HL-60 (cell line): ENCODE measurements at regions not wholly inside any gene's neighbourhood (a gene's known extent, or its start where the extent isn't known, plus 50 kb on each side); places are given as distances from the start of the nearest gene placed in this dataset.

Experiments used
- DNase-seq, 2 experiments: peaks; one replicate each; pipeline ENCODE4 v3.0.0-alpha.2; 2010 to 2020; ENCODE audit warnings: low read depth in 1 of 2, low spot score in 1 of 2
- H3K27ac ChIP-seq: fragments of 250-450 bp; sonication (Bioruptor Pico); replicated peaks from 2 replicates; pipeline ENCODE4 v1.5.1; 2020; ENCODE audit warnings: mild to moderate bottlenecking, moderate library complexity
- H3K27me3 ChIP-seq: fragments of 250-450 bp; sonication (Bioruptor Pico); 2 replicates; pipeline ENCODE4 v1.5.1; 2021; ENCODE audit warnings: mild to moderate bottlenecking, moderate library complexity; ENCODE audit not compliant: insufficient read depth, poor library complexity, severe bottlenecking
- H3K4me3 ChIP-seq: replicated peaks from 2 replicates; pipeline ENCODE4 v1.5.1; 2011; ENCODE audit warnings: mild to moderate bottlenecking, control low read depth, low read length; ENCODE audit not compliant: insufficient read depth
- CTCF ChIP-seq: IDR thresholded peaks from one replicate; pipeline ENCODE4 v1.5.1; 2011; ENCODE audit warnings: low read length, control low read depth, inconsistent platforms; ENCODE audit not compliant: insufficient read depth
- GABPA ChIP-seq: IDR thresholded peaks from 2 replicates; pipeline ENCODE4 v1.6.1; 2012; ENCODE audit warnings: low read depth
- POLR2AphosphoS5 ChIP-seq: IDR thresholded peaks from 2 replicates; pipeline ENCODE4 v1.6.1; 2012; ENCODE audit warnings: low read depth
- REST ChIP-seq: IDR thresholded peaks from 2 replicates; pipeline ENCODE4 v1.6.1; 2012; ENCODE audit warnings: low read depth; ENCODE audit not compliant: insufficient replicate concordance
- SPI1 ChIP-seq: IDR thresholded peaks from 2 replicates; pipeline ENCODE4 v1.6.1; 2012; ENCODE audit warnings: low read depth, mild to moderate bottlenecking, borderline replicate concordance

DNA sequence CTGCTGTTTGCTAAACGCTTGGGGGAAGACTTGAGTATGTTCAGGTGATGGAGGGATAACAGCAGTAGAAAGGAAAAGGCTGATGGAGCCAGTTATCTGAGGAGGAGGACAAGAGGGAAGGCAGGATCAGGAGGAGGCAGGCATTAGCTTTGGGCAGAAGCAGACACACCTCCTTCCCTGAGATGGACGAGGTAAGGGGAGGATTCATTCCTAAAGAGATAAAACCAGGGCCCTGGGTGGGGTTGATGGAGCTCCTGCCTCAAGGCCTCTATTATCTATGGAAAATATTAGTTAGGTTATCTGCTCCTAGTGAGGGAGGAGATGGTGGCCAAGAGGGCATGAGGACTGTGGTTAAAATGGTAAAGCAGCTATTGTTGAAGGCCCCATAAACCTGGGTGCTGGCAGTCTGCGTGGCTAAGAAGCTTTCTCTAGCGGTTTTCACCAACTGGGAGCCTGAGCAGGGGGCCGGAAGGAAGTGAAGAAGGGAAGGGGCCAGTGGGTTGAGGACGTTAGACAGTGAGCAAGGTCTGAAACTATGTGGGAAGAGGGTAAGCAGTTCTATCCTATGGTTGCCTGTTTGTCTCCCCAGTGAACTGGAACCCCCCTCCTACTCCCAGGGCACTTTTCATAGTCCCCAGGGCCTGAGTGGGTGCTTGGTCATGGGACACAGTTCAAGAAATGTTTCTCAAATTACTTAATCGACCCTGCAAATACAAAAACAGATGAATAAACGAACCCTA is 56.6 kb upstream of the HK2 start:
- H3K27me3 ChIP-seq = no peaks in the 10 kb centered on the region
- TF ChIP-seq SPI1 = peak; percentile 54; the same call in 1 of the 2 replicates
- TF ChIP-seq GABPA = 0 out of 2 replicates have a peak, but pooled peaks have one; percentile 36
- TF ChIP-seq POLR2AphosphoS5 = peak; percentile 34; the same call in 1 of the 2 replicates
- TF ChIP-seq REST = no peak
- no peak overlapping the region for H3K4me3 ChIP-seq
- H3K27ac ChIP-seq = peak overlapping the region; percentile 57
- peak in 1 of 2 experiments; percentile 74 for DNase-seq

GRCh38 chr2:74778381-74779264 is 55.3 kb upstream of the HK2 start:
- no peak for DNase-seq
- Histone ChIP-seq H3K4me3 (no peak overlapping the region), H3K27ac (peak overlapping the region; percentile 57), H3K27me3 (no peaks in the 10 kb centered on the region)
- TF ChIP-seq REST (no peak), GABPA (no peak)

- TF ChIP-seq REST = no peak
- no peak for TF ChIP-seq POLR2AphosphoS5
- TF ChIP-seq SPI1 = no peak
- TF ChIP-seq GABPA = no peak
- no peak for TF ChIP-seq CTCF
- no peak for DNase-seq
- Histone ChIP-seq H3K4me3 (no peak overlapping the region), H3K27ac (no peak overlapping the region; the same call in 1 of the 2 replicates), H3K27me3 (no peaks in the 10 kb centered on the region)
Measured at GRCh38 chr2:74779265-74779558, 54.7 kb upstream of the HK2 start.
